GM12878 (cell line): ENCODE measurements at regions not wholly inside any gene's neighbourhood (a gene's known extent, or its start where the extent isn't known, plus 50 kb on each side); places are given as distances from the start of the nearest gene placed in this dataset.

ENCODE experiments used
- TCF3 ChIP-seq: IDR thresholded peaks from 2 replicates; pipeline ENCODE4 v1.6.1; 2012; ENCODE audit warnings: low read depth, mild to moderate bottlenecking, low read length, borderline replicate concordance; ENCODE audit not compliant: insufficient read depth
- TF ChIP-seq, protein P1 (sequence below), 3 experiments: IDR thresholded peaks in 2 of 3; conservative IDR thresholded peaks in 1 of 3; 2 replicates each; pipeline ENCODE4 v1.5.1; 2011; ENCODE audit warnings: low read depth in 3 of 3, low read length in 3 of 3, mild to moderate bottlenecking in 3 of 3, control low read depth in 2 of 3, moderate library complexity in 2 of 3, inconsistent platforms in 1 of 3, mixed read lengths in 1 of 3; ENCODE audit not compliant: control insufficient read depth in 2 of 3, insufficient read depth in 1 of 3; ENCODE audit errors: extremely low read depth in 1 of 3
- TF ChIP-seq, protein P2 (sequence below): IDR thresholded peaks from 2 replicates; pipeline ENCODE4 v1.6.1; 2012; ENCODE audit warnings: mild to moderate bottlenecking, low read depth, low read length

DNA sequence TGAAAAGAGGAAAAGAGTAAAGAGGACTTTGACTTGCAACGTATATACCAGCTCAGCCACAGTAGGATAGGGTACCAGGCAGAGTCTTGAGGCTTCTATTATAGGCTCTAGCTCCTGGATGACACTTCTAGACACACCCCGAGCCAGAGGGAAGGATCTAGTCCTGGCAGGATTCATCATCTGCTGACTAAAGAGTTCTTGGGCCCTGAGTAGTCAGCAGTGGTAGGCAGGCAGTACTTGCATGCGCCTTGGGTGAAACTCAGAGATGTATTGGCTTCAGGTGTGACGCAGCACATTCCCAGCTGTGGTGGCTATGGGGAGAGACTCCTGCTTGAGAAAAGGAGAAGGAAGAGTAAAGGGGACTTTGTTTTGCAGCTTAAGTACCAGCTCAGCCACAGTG lies 162.3 kb upstream of the APP start:
- TF ChIP-seq TCF3 = no peak
- TF ChIP-seq, protein P1, sequence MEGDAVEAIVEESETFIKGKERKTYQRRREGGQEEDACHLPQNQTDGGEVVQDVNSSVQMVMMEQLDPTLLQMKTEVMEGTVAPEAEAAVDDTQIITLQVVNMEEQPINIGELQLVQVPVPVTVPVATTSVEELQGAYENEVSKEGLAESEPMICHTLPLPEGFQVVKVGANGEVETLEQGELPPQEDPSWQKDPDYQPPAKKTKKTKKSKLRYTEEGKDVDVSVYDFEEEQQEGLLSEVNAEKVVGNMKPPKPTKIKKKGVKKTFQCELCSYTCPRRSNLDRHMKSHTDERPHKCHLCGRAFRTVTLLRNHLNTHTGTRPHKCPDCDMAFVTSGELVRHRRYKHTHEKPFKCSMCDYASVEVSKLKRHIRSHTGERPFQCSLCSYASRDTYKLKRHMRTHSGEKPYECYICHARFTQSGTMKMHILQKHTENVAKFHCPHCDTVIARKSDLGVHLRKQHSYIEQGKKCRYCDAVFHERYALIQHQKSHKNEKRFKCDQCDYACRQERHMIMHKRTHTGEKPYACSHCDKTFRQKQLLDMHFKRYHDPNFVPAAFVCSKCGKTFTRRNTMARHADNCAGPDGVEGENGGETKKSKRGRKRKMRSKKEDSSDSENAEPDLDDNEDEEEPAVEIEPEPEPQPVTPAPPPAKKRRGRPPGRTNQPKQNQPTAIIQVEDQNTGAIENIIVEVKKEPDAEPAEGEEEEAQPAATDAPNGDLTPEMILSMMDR (IDR thresholded peaks at IDR 0.05 in 2 of 3, conservative IDR thresholded peaks at IDR 0.05 in 1 of 3; ENCODE audit: control insufficient read depth in 2 of 3, extremely low read depth in 1 of 3, insufficient read depth in 1 of 3, low read depth in 3 of 3, low read length in 3 of 3) = no peak
- TF ChIP-seq, protein P2, sequence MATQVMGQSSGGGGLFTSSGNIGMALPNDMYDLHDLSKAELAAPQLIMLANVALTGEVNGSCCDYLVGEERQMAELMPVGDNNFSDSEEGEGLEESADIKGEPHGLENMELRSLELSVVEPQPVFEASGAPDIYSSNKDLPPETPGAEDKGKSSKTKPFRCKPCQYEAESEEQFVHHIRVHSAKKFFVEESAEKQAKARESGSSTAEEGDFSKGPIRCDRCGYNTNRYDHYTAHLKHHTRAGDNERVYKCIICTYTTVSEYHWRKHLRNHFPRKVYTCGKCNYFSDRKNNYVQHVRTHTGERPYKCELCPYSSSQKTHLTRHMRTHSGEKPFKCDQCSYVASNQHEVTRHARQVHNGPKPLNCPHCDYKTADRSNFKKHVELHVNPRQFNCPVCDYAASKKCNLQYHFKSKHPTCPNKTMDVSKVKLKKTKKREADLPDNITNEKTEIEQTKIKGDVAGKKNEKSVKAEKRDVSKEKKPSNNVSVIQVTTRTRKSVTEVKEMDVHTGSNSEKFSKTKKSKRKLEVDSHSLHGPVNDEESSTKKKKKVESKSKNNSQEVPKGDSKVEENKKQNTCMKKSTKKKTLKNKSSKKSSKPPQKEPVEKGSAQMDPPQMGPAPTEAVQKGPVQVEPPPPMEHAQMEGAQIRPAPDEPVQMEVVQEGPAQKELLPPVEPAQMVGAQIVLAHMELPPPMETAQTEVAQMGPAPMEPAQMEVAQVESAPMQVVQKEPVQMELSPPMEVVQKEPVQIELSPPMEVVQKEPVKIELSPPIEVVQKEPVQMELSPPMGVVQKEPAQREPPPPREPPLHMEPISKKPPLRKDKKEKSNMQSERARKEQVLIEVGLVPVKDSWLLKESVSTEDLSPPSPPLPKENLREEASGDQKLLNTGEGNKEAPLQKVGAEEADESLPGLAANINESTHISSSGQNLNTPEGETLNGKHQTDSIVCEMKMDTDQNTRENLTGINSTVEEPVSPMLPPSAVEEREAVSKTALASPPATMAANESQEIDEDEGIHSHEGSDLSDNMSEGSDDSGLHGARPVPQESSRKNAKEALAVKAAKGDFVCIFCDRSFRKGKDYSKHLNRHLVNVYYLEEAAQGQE = no peak
